ENCODE measurements at regions not wholly inside any gene's neighbourhood (a gene's known extent, or its start where the extent isn't known, plus 50 kb on each side); places are given as distances from the start of the nearest gene placed in this dataset.

DNA sequence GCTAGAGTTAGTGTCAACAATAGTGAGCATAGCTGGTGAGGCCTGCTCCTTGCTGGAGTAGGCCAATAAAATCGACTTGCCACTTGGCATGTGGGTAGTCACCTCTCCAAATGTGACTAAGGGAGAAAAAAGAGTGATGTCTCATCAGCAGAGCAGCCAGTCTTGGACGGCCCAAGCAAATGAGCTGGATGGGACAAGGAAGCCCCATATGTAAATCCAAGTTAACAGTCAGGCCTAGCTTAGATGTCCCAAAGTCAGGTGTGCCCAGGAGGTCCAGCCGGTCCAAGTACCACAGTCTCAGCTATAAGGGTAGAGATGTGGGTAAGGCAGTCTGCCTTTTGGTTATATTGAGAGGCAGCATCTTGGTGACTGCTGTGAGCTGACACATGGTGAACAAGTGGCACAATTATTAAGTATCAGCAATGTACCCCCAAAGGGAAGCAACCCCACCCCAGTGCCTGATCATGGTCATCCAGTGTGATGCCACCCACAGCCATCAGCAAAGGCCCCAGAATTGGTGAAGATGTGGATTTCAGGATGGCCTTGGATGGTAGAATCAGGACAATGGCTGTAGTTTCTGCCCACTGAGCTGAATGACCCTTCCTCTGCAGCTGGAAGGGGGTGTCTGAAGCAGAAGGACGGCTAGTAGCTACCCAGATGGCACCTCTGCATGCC, 83.4 kb downstream of the TNFRSF13B start:
- no peaks in the 10 kb centered on the region for H3K36me3 ChIP-seq (replicated peaks in 1 of 2; ENCODE audit: control insufficient read depth in 1 of 2, insufficient read depth in 2 of 2, low read length in 2 of 2)
- intact Hi-C loops (cut with micrococcal nuclease): no loop called here
- no peaks in the 10 kb centered on the region for H3K4me1 ChIP-seq (ENCODE audit: control insufficient read depth in 1 of 2, insufficient read depth in 2 of 2, low read length in 2 of 2)
- H3K4me3 ChIP-seq (replicated peaks in 1 of 3; ENCODE audit: low read depth in 2 of 3, low read length in 3 of 3): no peak overlapping the region
- Mint-ChIP-seq H3K4me3 (no peak overlapping the region), H3K9me3 (peaks cover 0 to 5% (median 0%) of the 10 kb centered on the region in 7 donors), H3K27me3 (ENCODE audit: low read depth in 3 of 3) (peaks cover 2 to 9% (median 2%) of the 10 kb centered on the region in 3 donors), H3K27ac (no peak overlapping the region), H3K36me3 (no peaks in the 10 kb centered on the region), H3K4me1 (no peaks in the 10 kb centered on the region)
- no peaks in the 10 kb centered on the region for H3K27me3 ChIP-seq (ENCODE audit: control insufficient read depth in 2 of 2, insufficient read depth in 2 of 2, low read length in 2 of 2)
- no peaks in the 10 kb centered on the region for H3K9me3 ChIP-seq (replicated peaks in 1 of 2; ENCODE audit: control insufficient read depth in 1 of 2, insufficient read depth in 1 of 2, low read length in 2 of 2)
- no peaks in the 10 kb centered on the region for H3K79me2 ChIP-seq (ENCODE audit: insufficient read depth, low read length)
- H3K9ac ChIP-seq (ENCODE audit: insufficient read depth, low read length, poor library complexity, severe bottlenecking): no peak overlapping the region
- H3K27ac ChIP-seq (ENCODE audit: low read depth in 1 of 2, low read length in 2 of 2): no peak overlapping the region
- WGBS (ENCODE audit: insufficient coverage): 75% methylated on average over 3 of the region's 4 CpGs
- no peak overlapping the region for H2AFZ ChIP-seq (ENCODE audit: insufficient read depth, low read depth, low read length, poor library complexity, severe bottlenecking)
- TF ChIP-seq, protein P1, sequence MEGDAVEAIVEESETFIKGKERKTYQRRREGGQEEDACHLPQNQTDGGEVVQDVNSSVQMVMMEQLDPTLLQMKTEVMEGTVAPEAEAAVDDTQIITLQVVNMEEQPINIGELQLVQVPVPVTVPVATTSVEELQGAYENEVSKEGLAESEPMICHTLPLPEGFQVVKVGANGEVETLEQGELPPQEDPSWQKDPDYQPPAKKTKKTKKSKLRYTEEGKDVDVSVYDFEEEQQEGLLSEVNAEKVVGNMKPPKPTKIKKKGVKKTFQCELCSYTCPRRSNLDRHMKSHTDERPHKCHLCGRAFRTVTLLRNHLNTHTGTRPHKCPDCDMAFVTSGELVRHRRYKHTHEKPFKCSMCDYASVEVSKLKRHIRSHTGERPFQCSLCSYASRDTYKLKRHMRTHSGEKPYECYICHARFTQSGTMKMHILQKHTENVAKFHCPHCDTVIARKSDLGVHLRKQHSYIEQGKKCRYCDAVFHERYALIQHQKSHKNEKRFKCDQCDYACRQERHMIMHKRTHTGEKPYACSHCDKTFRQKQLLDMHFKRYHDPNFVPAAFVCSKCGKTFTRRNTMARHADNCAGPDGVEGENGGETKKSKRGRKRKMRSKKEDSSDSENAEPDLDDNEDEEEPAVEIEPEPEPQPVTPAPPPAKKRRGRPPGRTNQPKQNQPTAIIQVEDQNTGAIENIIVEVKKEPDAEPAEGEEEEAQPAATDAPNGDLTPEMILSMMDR (IDR thresholded peaks at IDR 0.05): no peak
- no peaks in the 10 kb centered on the region for H4K20me1 ChIP-seq (ENCODE audit: insufficient read depth, low read length)
- no peak for DNase-seq
- no peak overlapping the region for H3K4me2 ChIP-seq (replicated peaks; ENCODE audit: extremely low read depth, low read length, poor library complexity, severe bottlenecking)

DNA sequence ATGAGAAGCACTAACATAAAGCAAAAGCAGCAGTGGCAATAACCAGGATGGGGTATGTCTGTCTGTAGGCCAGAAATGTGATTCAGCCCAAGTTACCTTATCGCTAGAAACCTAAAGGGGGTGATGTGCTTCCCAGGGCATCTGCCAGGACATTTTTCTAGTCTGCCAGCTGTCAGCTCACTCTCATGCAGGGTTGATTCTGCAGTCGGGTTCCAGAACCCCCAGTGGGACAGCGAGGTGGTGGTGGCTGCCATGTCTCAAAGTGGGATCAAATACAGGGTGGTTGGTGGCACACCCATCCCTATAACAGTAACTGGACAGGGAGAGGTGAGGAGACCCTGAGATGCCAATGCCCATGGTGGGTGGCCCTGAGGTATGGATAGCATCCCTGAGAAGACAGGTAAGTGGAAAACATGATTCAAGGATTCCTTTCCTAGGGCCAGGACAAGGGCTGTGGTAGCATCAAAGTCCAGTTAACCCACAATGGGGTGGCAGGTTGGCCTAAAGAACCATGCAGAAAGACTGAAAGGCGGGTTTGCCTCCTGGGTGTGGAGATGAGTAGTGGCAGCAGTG, 84.3 kb downstream of the TNFRSF13B start:
- no peak overlapping the region for H3K9ac ChIP-seq (ENCODE audit: insufficient read depth, low read length, poor library complexity, severe bottlenecking)
- Mint-ChIP-seq H3K27ac (no peak overlapping the region), H3K4me3 (no peak overlapping the region), H3K4me1 (no peaks in the 10 kb centered on the region), H3K36me3 (no peaks in the 10 kb centered on the region), H3K9me3 (peaks cover 0 to 4% (median 0%) of the 10 kb centered on the region in 7 donors), H3K27me3 (ENCODE audit: low read depth in 3 of 3) (peaks cover 2 to 9% (median 2%) of the 10 kb centered on the region in 3 donors)
- no peaks in the 10 kb centered on the region for H3K4me1 ChIP-seq (ENCODE audit: control insufficient read depth in 1 of 2, insufficient read depth in 2 of 2, low read length in 2 of 2)
- H3K9me3 ChIP-seq (replicated peaks in 1 of 2; ENCODE audit: control insufficient read depth in 1 of 2, insufficient read depth in 1 of 2, low read length in 2 of 2): no peaks in the 10 kb centered on the region
- no peaks in the 10 kb centered on the region for H3K36me3 ChIP-seq (replicated peaks in 1 of 2; ENCODE audit: control insufficient read depth in 1 of 2, insufficient read depth in 2 of 2, low read length in 2 of 2)
- no peak for DNase-seq
- H3K4me3 ChIP-seq (replicated peaks in 1 of 3; ENCODE audit: low read depth in 2 of 3, low read length in 3 of 3): no peak overlapping the region
- WGBS (ENCODE audit: insufficient coverage): 88% methylated on average over 2 of the region's 4 CpGs
- TF ChIP-seq, protein P1 (IDR thresholded peaks at IDR 0.05): no peak
- no peak overlapping the region for H3K4me2 ChIP-seq (replicated peaks; ENCODE audit: extremely low read depth, low read length, poor library complexity, severe bottlenecking)
- intact Hi-C loops (cut with micrococcal nuclease): no loop called here
- H3K79me2 ChIP-seq (ENCODE audit: insufficient read depth, low read length): no peaks in the 10 kb centered on the region
- no peaks in the 10 kb centered on the region for H3K27me3 ChIP-seq (ENCODE audit: control insufficient read depth in 2 of 2, insufficient read depth in 2 of 2, low read length in 2 of 2)
- no peak overlapping the region for H3K27ac ChIP-seq (ENCODE audit: low read depth in 1 of 2, low read length in 2 of 2)
- H2AFZ ChIP-seq (ENCODE audit: insufficient read depth, low read depth, low read length, poor library complexity, severe bottlenecking): no peak overlapping the region
- no peaks in the 10 kb centered on the region for H4K20me1 ChIP-seq (ENCODE audit: insufficient read depth, low read length)

Data from CD14-positive monocyte (primary cell).